ENCODE measurements at regions not wholly inside any gene's neighbourhood (a gene's known extent, or its start where the extent isn't known, plus 50 kb on each side); places are given as distances from the start of the nearest gene placed in this dataset.

DNA sequence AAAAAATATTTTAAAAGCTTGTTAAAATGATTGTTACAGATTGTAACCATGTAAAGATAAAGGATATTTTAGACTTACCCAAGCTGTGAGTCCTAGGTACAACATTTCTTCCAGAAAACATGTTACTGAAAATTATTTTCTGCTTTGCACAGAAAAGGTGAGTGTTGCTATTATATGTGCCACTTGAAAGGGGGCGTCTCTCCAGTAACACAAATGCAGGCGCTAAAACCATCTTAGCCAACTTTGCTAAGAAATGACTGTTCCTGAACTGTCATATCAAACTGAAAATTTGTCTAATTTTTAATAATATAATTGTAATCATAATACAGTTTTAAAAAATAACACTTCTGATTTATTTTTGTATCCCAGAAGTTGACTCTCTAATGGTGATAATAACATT lies 75.6 kb upstream of the KRAS start:
- Mint-ChIP-seq H3K4me3 (no peak overlapping the region), H3K36me3 (peaks cover 0 to under 1% (median 0%) of the 10 kb centered on the region in 3 donors), H3K9me3 (no peaks in the 10 kb centered on the region), H3K27ac (no peak overlapping the region), H3K27me3 (peaks cover 0 to 2% of the 10 kb centered on the region in 2 donors), H3K4me1 (peaks cover 28 to 33% (median 30%) of the 10 kb centered on the region in 3 donors)
- Histone ChIP-seq H3K36me3 (ENCODE audit: insufficient read depth, low read length) (no peaks in the 10 kb centered on the region), H3K4me1 (ENCODE audit: insufficient read depth, low read length) (peaks cover 30% of the 10 kb centered on the region), H3K9me3 (ENCODE audit: low read length) (no peaks in the 10 kb centered on the region), H3K27me3 (ENCODE audit: insufficient read depth, low read length, poor library complexity, severe bottlenecking) (no peaks in the 10 kb centered on the region), H3K4me3 (ENCODE audit: low read length) (no peak overlapping the region), H3K27ac (ENCODE audit: low read depth, low read length) (no peak overlapping the region)
- ChIA-PET CTCF (no interaction called here), POLR2A (interaction anchor here (0.6 kb wide), 1 partner anchor 76 kb away, joined by 3 read pairs; the partner anchor contains the start of gene KRAS)
- no peak for DNase-seq

DNA sequence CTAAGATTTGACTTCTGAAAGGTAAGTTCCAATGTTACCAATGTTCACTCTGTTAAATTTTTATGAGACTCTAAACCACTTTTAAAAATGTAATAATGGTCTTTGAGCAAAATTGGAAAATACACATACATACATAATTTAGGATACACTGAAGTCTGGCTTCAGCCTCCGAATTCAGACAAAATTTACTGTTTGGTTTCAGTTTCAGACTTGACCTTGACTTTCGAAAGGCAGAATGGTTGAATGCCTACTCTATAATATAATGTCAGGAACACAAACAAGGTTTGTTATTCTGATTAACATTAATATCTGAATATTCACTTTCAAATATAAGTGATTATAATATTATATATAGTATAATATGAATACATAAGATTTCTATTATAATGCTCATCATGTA lies 74.1 kb upstream of the KRAS start:
- Histone ChIP-seq H3K4me1 (ENCODE audit: insufficient read depth, low read length) (peaks cover 41% of the 10 kb centered on the region), H3K36me3 (ENCODE audit: insufficient read depth, low read length) (no peaks in the 10 kb centered on the region), H3K27ac (ENCODE audit: low read depth, low read length) (no peak overlapping the region), H3K4me3 (ENCODE audit: low read length) (no peak overlapping the region), H3K9me3 (ENCODE audit: low read length) (no peaks in the 10 kb centered on the region), H3K27me3 (ENCODE audit: insufficient read depth, low read length, poor library complexity, severe bottlenecking) (no peaks in the 10 kb centered on the region)
- peak overlapping the region in 2 of 7 donors; percentile 15 to 45 for H3K4me3 Mint-ChIP-seq
- ChIA-PET POLR2A (interaction anchor here (1.7 kb wide), 1 partner anchor 74 kb away, joined by 5 read pairs; the partner anchor contains the start of gene KRAS), CTCF (interaction anchor here (1.0 to 2.1 kb wide), 3 partner anchors 59 to 83 kb away, joined by 3 to 6 read pairs (median 4); partner anchors contain the start of gene KRAS)
- no peak for DNase-seq
- H3K9me3 Mint-ChIP-seq: no peaks in the 10 kb centered on the region
- no peaks in the 10 kb centered on the region for H3K27me3 Mint-ChIP-seq
- H3K36me3 Mint-ChIP-seq: peaks cover 0 to 2% (median 0%) of the 10 kb centered on the region in 3 donors
- H3K4me1 Mint-ChIP-seq: peaks cover 39 to 47% (median 45%) of the 10 kb centered on the region in 3 donors
- no peak overlapping the region for H3K27ac Mint-ChIP-seq

DNA sequence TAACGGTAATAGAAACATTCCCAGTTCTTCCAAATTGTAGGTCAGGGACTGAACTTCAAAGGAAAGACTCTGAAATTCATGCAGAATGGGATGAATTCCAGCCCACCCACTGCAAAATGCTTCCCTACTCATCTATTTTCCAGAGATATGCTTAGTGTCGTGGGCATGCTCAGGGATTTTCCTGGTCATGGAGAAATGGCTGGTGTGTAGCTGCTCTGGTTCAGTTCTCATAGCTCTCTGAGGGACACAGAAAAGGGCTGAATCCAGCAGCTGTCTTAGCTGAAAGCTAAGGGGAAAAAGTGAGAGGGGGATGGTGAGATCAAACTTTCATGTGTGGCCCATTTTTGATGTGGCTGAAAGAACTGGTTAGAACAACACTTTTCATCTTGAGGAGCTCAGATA lies 72.9 kb upstream of the KRAS start:
- Histone ChIP-seq H3K4me3 (ENCODE audit: low read length) (no peak overlapping the region), H3K9me3 (ENCODE audit: low read length) (no peaks in the 10 kb centered on the region), H3K27ac (ENCODE audit: low read depth, low read length) (no peak overlapping the region), H3K36me3 (ENCODE audit: insufficient read depth, low read length) (no peaks in the 10 kb centered on the region), H3K4me1 (ENCODE audit: insufficient read depth, low read length) (peaks cover 41% of the 10 kb centered on the region), H3K27me3 (ENCODE audit: insufficient read depth, low read length, poor library complexity, severe bottlenecking) (no peaks in the 10 kb centered on the region)
- POLR2A ChIA-PET: interaction anchor here (0.7 to 1.9 kb wide), 6 partner anchors 9 to 521 kb away, joined by 3 to 7 read pairs (median 4); partner anchors contain the start of gene KRAS
- Mint-ChIP-seq H3K4me1 (peaks cover 39 to 48% (median 45%) of the 10 kb centered on the region in 3 donors), H3K27ac (peak overlapping the region in 7 of 8 donors; percentile 1 to 94 (median 62)), H3K9me3 (no peaks in the 10 kb centered on the region), H3K36me3 (peaks cover 0 to 2% (median 0%) of the 10 kb centered on the region in 3 donors), H3K27me3 (no peaks in the 10 kb centered on the region), H3K4me3 (peak overlapping the region; percentile 2 to 72 (median 56))
- CTCF ChIA-PET: interaction anchor here (1.0 to 2.1 kb wide), 4 partner anchors 16 to 82 kb away, joined by 3 to 6 read pairs (median 4); partner anchors contain the start of gene KRAS
- DNase-seq: peak in 2 of 5 donors; percentile 24 to 40

DNA sequence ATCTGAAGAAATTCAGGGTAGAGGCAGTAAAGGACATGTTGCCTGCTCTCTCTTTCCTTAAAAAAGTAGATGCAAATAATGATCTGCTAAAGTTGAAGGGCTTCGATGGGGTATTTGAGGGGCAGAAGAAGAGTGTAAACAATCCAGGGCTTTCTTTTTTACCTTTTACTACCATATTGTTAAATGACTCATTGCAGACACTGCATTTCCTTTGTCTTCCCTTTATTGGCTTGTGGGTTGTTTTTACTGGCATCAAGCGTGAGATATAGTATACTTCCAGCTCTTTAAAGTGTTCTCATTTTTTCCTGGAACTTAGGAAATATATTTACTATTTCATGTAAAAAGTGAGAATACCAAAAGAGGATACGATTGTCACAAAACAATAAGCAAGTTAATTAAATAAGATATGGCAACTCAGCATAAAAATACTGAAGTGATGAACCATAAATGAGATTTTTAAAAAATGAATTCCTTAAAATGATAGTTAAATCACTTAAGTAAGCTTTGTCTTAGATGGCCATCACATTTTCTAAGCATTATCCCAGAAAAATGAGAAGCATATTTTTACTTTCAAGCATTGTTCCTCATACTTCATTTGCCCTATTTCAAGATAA lies 72.3 kb upstream of the KRAS start:
- Histone ChIP-seq H3K36me3 (ENCODE audit: insufficient read depth, low read length) (no peaks in the 10 kb centered on the region), H3K4me1 (ENCODE audit: insufficient read depth, low read length) (peaks cover 41% of the 10 kb centered on the region), H3K27me3 (ENCODE audit: insufficient read depth, low read length, poor library complexity, severe bottlenecking) (no peaks in the 10 kb centered on the region), H3K27ac (ENCODE audit: low read depth, low read length) (peak overlapping the region; percentile 5), H3K4me3 (ENCODE audit: low read length) (peak overlapping the region; percentile 35), H3K9me3 (ENCODE audit: low read length) (no peaks in the 10 kb centered on the region)
- Mint-ChIP-seq H3K9me3 (no peaks in the 10 kb centered on the region), H3K4me3 (peak overlapping the region; percentile 38 to 81 (median 78)), H3K27me3 (no peaks in the 10 kb centered on the region), H3K27ac (peak overlapping the region; percentile 0 to 94 (median 90)), H3K36me3 (peaks cover 0 to 2% (median 0%) of the 10 kb centered on the region in 3 donors), H3K4me1 (peaks cover 39 to 47% (median 45%) of the 10 kb centered on the region in 3 donors)
- DNase-seq: peak in 1 of 5 donors; percentile 9
- ChIA-PET POLR2A (interaction anchor here (0.7 to 1.9 kb wide), 5 partner anchors 9 to 521 kb away, joined by 3 to 7 read pairs (median 5); partner anchors contain the start of gene KRAS), CTCF (interaction anchor here (2.1 kb wide), 1 partner anchor 61 kb away, joined by 6 read pairs; no protein-coding TSS in a partner anchor)

DNA sequence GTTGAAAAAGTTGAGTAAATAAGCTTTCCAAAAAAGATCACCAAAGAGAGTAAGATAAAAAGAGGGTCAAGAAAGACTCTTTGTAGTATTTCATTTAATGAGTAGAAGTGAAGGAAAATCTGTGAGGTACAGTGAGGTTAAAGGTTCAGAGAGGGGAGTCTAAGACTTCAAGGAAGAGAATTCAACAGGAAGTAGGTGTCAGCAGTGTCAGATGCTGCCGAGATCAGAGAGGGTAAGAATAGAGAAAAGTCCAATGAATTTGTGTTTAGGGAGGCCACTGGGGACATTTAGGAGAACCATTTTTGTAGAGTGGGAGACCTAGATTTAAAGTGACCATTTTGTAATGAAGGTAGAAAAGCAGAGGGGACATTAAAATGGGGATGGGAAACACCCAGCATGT lies 71.6 kb upstream of the KRAS start:
- peak overlapping the region; percentile 35 for H3K4me3 ChIP-seq (ENCODE audit: low read length)
- ChIA-PET CTCF (no interaction called here), POLR2A (no interaction called here)

DNA sequence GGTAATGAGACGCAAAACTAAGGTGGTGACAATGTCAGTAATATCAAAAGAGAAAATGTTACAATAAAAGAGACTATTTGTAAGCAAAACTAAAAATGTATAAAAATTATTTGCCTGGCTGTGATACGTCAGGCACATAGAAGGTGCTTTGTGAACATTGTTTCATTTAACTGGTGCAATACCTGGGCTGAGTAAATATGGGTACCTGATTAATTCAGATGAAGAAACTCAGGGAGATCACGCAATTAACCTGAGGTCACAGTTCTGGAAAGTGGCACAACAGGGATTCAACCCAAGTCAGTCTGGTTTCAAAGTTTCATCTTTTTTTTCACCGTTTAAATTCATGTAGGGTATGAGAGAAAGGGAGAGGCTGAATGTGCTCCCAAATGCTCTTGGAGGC lies 71.0 kb upstream of the KRAS start:
- Mint-ChIP-seq H3K27me3 (no peaks in the 10 kb centered on the region), H3K27ac (peak overlapping the region in 4 of 8 donors; percentile 71 to 92 (median 90)), H3K4me1 (peaks cover 39 to 46% (median 45%) of the 10 kb centered on the region in 3 donors), H3K36me3 (peaks cover 0 to 2% (median 0%) of the 10 kb centered on the region in 3 donors), H3K4me3 (peak overlapping the region in 5 of 7 donors; percentile 58 to 81 (median 78)), H3K9me3 (no peaks in the 10 kb centered on the region)
- Histone ChIP-seq H3K9me3 (ENCODE audit: low read length) (no peaks in the 10 kb centered on the region), H3K27ac (ENCODE audit: low read depth, low read length) (no peak overlapping the region), H3K4me3 (ENCODE audit: low read length) (no peak overlapping the region), H3K4me1 (ENCODE audit: insufficient read depth, low read length) (peaks cover 41% of the 10 kb centered on the region), H3K36me3 (ENCODE audit: insufficient read depth, low read length) (no peaks in the 10 kb centered on the region), H3K27me3 (ENCODE audit: insufficient read depth, low read length, poor library complexity, severe bottlenecking) (no peaks in the 10 kb centered on the region)
- CTCF ChIA-PET: no interaction called here
- DNase-seq: no peak
- POLR2A ChIA-PET: no interaction called here

More for the DNA sequence above, 71.6 kb upstream of the KRAS start:
- DNase-seq: peak in 1 of 5 donors; percentile 30
- Histone ChIP-seq H3K27ac (ENCODE audit: low read depth, low read length) (peak overlapping the region; percentile 5), H3K27me3 (ENCODE audit: insufficient read depth, low read length, poor library complexity, severe bottlenecking) (no peaks in the 10 kb centered on the region), H3K36me3 (ENCODE audit: insufficient read depth, low read length) (no peaks in the 10 kb centered on the region), H3K4me1 (ENCODE audit: insufficient read depth, low read length) (peaks cover 41% of the 10 kb centered on the region), H3K9me3 (ENCODE audit: low read length) (no peaks in the 10 kb centered on the region)
- Mint-ChIP-seq H3K27ac (peak overlapping the region in 7 of 8 donors; percentile 0 to 92 (median 90)), H3K4me1 (peaks cover 39 to 46% (median 45%) of the 10 kb centered on the region in 3 donors), H3K4me3 (peak overlapping the region; percentile 38 to 81 (median 78)), H3K27me3 (no peaks in the 10 kb centered on the region), H3K36me3 (peaks cover 0 to 2% (median 0%) of the 10 kb centered on the region in 3 donors), H3K9me3 (no peaks in the 10 kb centered on the region)

DNA sequence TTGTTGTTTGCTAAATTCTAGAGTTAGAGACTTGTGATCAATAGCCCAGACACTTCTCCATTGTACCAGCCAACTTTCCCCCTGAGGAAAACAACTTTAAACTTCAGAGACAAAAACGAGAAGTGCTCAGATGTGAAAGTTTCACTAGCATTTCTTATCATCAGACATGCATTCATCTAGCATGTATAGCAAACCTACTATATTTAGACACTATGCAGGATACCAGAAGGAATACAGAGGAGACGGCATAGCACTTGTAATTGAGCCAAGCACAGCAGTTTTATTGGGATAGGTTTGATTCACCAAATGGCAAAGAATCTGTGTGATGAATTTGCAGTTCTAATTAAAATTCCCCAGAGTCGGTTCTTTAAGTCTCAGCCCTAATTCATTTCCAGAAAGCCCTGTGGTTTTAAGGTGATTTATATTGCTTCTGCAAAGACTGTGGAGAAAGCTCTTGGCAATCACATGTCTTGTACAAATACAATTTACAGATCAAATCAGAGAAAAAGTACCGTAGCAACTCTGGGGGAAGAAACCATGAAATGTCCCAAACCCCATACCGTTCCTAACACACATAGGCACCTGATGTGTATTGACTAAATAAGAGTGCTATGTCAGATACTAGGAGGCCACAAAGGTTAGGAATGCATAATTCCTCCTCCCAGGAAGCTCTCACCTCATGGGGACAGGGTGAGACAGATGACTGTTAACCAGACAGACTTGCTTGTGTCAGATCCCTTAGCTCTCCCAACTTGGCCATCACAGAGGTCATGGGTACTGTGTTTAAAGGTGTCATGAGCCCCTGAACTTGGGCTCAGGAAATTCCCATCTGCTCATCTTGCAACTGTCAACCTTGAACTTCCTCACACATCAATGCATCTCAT lies 69.6 kb upstream of the KRAS start:
- no peak for DNase-seq
- peaks cover 39 to 46% (median 45%) of the 10 kb centered on the region in 3 donors for H3K4me1 Mint-ChIP-seq
- H3K9me3 Mint-ChIP-seq: no peaks in the 10 kb centered on the region
- H3K36me3 ChIP-seq (ENCODE audit: insufficient read depth, low read length): no peaks in the 10 kb centered on the region
- H3K27ac Mint-ChIP-seq: peak overlapping the region in 2 of 8 donors; percentile 21 to 35
- peaks cover 41% of the 10 kb centered on the region for H3K4me1 ChIP-seq (ENCODE audit: insufficient read depth, low read length)
- H3K4me3 Mint-ChIP-seq: no peak overlapping the region
- ChIA-PET CTCF (no interaction called here), POLR2A (interaction anchor here (0.8 kb wide), 1 partner anchor 69 kb away, joined by 5 read pairs; the partner anchor contains the start of gene KRAS)
- H3K27ac ChIP-seq (ENCODE audit: low read depth, low read length): no peak overlapping the region
- H3K9me3 ChIP-seq (ENCODE audit: low read length): no peaks in the 10 kb centered on the region
- no peak overlapping the region for H3K4me3 ChIP-seq (ENCODE audit: low read length)
- no peaks in the 10 kb centered on the region for H3K27me3 Mint-ChIP-seq
- H3K27me3 ChIP-seq (ENCODE audit: insufficient read depth, low read length, poor library complexity, severe bottlenecking): no peaks in the 10 kb centered on the region
- H3K36me3 Mint-ChIP-seq: peaks cover 0 to 2% (median 0%) of the 10 kb centered on the region in 3 donors

Data from CD8-positive, alpha-beta memory T cell (primary cell).